T1000 (cell line): ENCODE measurements at regions not wholly inside any gene's neighbourhood (a gene's known extent, or its start where the extent isn't known, plus 50 kb on each side); places are given as distances from the start of the nearest gene placed in this dataset.

Source experiments
- DNase-seq: peaks from one replicate; lab custom pipeline; 2025; ENCODE audit warnings: mixed read lengths; lab: John Stamatoyannopoulos, UW

DNA sequence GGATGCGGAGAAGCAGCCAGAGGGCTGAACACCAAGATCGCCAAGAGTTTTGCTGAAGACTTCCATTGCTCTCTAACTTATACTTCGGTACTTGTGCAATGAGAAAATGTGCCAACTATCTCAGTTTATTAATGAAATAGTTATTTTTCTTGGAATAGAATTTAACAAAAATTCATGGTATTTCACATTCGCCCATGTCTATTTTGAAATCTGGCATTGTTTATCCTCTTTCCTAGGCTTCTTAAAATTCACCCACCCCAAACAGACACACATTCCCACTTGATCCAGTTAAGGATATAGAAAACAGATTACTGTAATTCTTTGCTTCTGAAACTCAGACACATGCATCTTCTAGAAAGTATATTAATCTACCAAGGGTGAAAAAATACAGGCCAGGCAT lies 56.3 kb upstream of the ADAMTS5 start:
- DNase-seq = no peak

DNA sequence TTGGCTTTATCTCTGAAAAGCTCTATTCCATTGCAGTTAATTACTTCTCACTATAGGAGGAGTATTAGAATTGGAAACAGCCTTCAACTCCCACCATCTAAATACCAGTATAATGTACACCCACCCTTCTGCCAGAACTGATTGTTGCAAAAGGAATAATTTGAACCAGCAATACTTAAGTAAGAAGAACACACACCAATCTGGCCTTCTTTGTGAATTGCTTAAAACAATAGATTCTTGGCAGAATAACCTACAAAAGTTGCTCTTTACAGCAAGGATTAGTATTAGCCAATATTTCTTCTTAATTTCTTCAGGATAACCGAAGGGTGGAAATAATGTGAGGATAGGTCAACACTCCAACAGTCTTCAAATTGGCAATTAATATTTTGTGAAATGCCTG lies 54.9 kb upstream of the ADAMTS5 start:
- no peak for DNase-seq

DNA sequence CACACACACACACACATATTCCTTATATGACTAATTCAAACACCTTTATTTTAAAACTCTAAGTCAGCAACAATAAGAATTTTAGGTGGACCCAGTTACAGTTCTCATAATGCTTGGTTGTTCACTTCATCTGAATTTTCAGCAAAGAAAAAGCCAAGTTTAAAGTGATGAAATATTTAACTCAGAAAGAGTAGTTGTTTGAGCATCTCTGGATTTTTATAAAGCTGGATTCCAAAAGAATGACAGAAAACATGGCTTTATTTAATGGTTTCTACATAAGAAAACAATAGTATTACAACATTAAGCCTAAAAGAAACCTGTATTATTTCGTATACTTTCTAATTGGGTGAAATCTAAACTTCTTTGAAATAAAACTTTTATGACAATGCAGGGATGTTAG lies 54.2 kb upstream of the ADAMTS5 start:
- no peak for DNase-seq

DNA sequence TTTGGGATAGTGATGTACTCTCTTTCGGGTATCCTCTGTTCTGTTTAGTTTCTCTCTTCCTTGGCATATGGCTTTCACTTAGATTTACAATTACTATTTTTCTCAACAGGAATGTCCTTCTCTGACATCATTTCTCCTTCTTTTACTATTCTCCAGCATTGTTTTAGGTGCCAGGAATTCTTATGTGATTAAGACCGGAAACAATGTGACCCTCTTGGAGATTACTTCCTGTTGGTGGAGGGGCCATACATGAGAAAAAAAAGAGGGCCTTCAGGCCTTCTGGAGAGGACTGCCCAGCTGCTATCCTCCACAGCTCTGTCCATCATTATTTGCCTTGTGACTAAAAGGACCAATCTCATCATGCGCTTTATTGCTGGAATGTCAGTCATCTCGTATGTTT lies 50.4 kb upstream of the ADAMTS5 start:
- no peak for DNase-seq
